Heart right ventricle (tissue), 16 donors: ENCODE measurements at regions not wholly inside any gene's neighbourhood (a gene's known extent, or its start where the extent isn't known, plus 50 kb on each side); places are given as distances from the start of the nearest gene placed in this dataset.

Experiments
- ATAC-seq, 8 donors: fragments of 200-7000 bp; cut with Tn5 transposase; one replicate each; pipeline ENCODE4 v1.9.1; 2020; ENCODE audit warnings: mild to moderate bottlenecking in 8 of 8, moderate library complexity in 8 of 8, moderate number of reproducible peaks in 1 of 8
- DNase-seq, 2 donors: peaks; one replicate each; pipeline ENCODE4 v3.0.0-alpha.2; 2020
- H3K27ac ChIP-seq, 10 donors: fragments of 200-600 bp; sonication (generic) in 2 of 10; one replicate each; pipeline versions ENCODE4 v1.5.0 to v1.8.0; 2020 to 2022; ENCODE audit warnings: mild to moderate bottlenecking in 3 of 10
- H3K27me3 ChIP-seq, 7 donors: fragments of 200-600 bp; one replicate each; pipeline ENCODE4 v1.8.0; 2021 to 2022; ENCODE audit warnings: mild to moderate bottlenecking in 2 of 7
- H3K36me3 ChIP-seq, 9 donors: fragments of 200-600 bp; sonication (generic) in 1 of 9; one replicate each; pipeline versions ENCODE4 v1.5.0 to v1.8.0; 2020 to 2022; ENCODE audit warnings: mild to moderate bottlenecking in 2 of 9
- H3K4me1 ChIP-seq, 9 donors: fragments of 200-600 bp; sonication (generic) in 1 of 9; one replicate each; pipeline versions ENCODE4 v1.5.0 to v1.8.0; 2020 to 2022; ENCODE audit warnings: mild to moderate bottlenecking in 4 of 9
- H3K4me3 ChIP-seq, 10 donors: fragments of 200-600 bp; sonication (generic) in 2 of 10; one replicate each; pipeline versions ENCODE4 v1.5.0 to v1.8.0; 2020 to 2022; ENCODE audit warnings: mild to moderate bottlenecking in 7 of 10, moderate library complexity in 2 of 10
- H3K9me3 ChIP-seq, 11 donors: fragments of 200-600 bp in 10 of 11; sonication (generic) in 2 of 11; one replicate each; pipeline versions ENCODE4 v1.5.0 to v1.8.0; 2013 to 2022; ENCODE audit warnings: mild to moderate bottlenecking in 2 of 11, control low read depth in 1 of 11, moderate library complexity in 1 of 11
- CTCF ChIP-seq, 9 donors: fragments of 200-600 bp; sonication (generic) in 2 of 9; IDR thresholded peaks; one replicate each; pipeline versions ENCODE4 v1.5.0 to v1.8.0; 2021 to 2022; ENCODE audit warnings: antibody characterized with exemption in 9 of 9, mild to moderate bottlenecking in 5 of 9, moderate library complexity in 1 of 9
- WGBS, 2 donors: extraction: QIAGEN DNeasy Blood & Tissue Kit; methylation state at CpG; one replicate each; pipeline ENCODE4 v1.1.7; 2013; ENCODE audit warnings: inconsistent platforms in 1 of 2; 5-methylcytosine and 5-hydroxymethylcytosine counted together
- intact Hi-C, 10 donors: fragments of 100-400 bp; cut with DNase I; formaldehyde crosslinking; loops; one replicate each; pipeline versions ENCODE4 v1.11.1 to v1.14.2; 2022
- donor health status: Arrhythmogenic right ventricular cardiomyopathy.
- donor health status: ischemic (EF 13 %, LVEDD 7.1; RV severe dilation, severe dysfunction).
- donor health status: healthy with polysubstance abuse.
- donor health status: DM: no; HTN: yes; CAD: no.
- donor health status: DM: no; HTN: no; CAD: no.
- donor health status: ischemic (EF 25% LVEDD 6.9; RV normal size, moderate dysfunction).
- donor health status: ischemic (EF 25% LVEDD 5.7; RV mildly dilated, moderate dysfunction).
- donor health status: healthy.
- donor health status: DM: yes; HTN: yes; CAD: no.
- donor health status: Ischemic cardiomyopathy.
- donor health status: ischemic (EF 35%, LVEDD 5.7; RV mildly dilated, moderate dysfunction).
- donor health status: nonischemic (EF 11% LVEDD 7.7; RV severe dilation, severe dysfunction).
- donor health status: DM: yes; HTN: yes; CAD: no.
- donor health status: PGD.
- donor health status: ischemic (EF 29% LVEDD 5.4; RV normal size, mild dysfunction).
- donor health status: nonischemic (EF 23%, LVEDD 6.1; RV moderate dilation, normal function).

GRCh38 chr2:221931251-221931991 is 359.3 kb upstream of the EPHA4 start:
- peaks cover 0 to 9% (median 0%) of the 10 kb centered on the region in 11 donors for H3K9me3 ChIP-seq
- H3K27ac ChIP-seq, result no peak overlapping the region
- 54 to 58% methylated on average over 6 of the region's 6 CpGs for WGBS, 2 donors
- no peak for DNase-seq
- ATAC-seq, result no peak
- intact Hi-C loops, result no loop called here
- H3K36me3 ChIP-seq, result no peaks in the 10 kb centered on the region
- H3K4me3 ChIP-seq, result no peak overlapping the region
- H3K27me3 ChIP-seq, result peaks cover 0 to 10% (median 0%) of the 10 kb centered on the region in 7 donors
- TF ChIP-seq CTCF (IDR thresholded peaks at IDR 0.05), result no peak
- H3K4me1 ChIP-seq, result no peaks in the 10 kb centered on the region

GRCh38 chr2:221929259-221929658 is 357.2 kb upstream of the EPHA4 start:
- intact Hi-C loops, result no loop called here
- WGBS, 2 donors, result 33 to 34% methylated on average over 1 of the region's 1 CpG
- ATAC-seq (no peak), DNase-seq (no peak)
- H3K4me1 ChIP-seq, result no peaks in the 10 kb centered on the region
- TF ChIP-seq CTCF (IDR thresholded peaks at IDR 0.05), result no peak
- H3K9me3 ChIP-seq, result peaks cover 0 to 9% (median 0%) of the 10 kb centered on the region in 11 donors
- H3K27me3 ChIP-seq, result peaks cover 0 to 10% (median 0%) of the 10 kb centered on the region in 7 donors
- H3K27ac ChIP-seq, result no peak overlapping the region
- no peaks in the 10 kb centered on the region for H3K36me3 ChIP-seq
- no peak overlapping the region for H3K4me3 ChIP-seq

- intact Hi-C loops, result no loop called here
- WGBS, 2 donors, result 76 to 80% methylated on average over 2 of the region's 2 CpGs
- Histone ChIP-seq H3K36me3 (no peaks in the 10 kb centered on the region), H3K27ac (no peak overlapping the region), H3K4me3 (no peak overlapping the region), H3K4me1 (no peaks in the 10 kb centered on the region), H3K9me3 (no peaks in the 10 kb centered on the region), H3K27me3 (peaks cover 0 to 14% (median 0%) of the 10 kb centered on the region in 7 donors)
- ATAC-seq, result no peak
- DNase-seq, result no peak
- TF ChIP-seq CTCF (IDR thresholded peaks at IDR 0.05), result no peak
Measured at GRCh38 chr2:221926327-221926726, 354.2 kb upstream of the EPHA4 start.

- H3K36me3 ChIP-seq, result no peaks in the 10 kb centered on the region
- H3K4me3 ChIP-seq, result no peak overlapping the region
Measured at GRCh38 chr2:221924576-221924975, 352.5 kb upstream of the EPHA4 start.

More at GRCh38 chr2:221924576-221924975, 352.5 kb upstream of the EPHA4 start:
- peaks cover 0 to 17% (median 0%) of the 10 kb centered on the region in 7 donors for H3K27me3 ChIP-seq
- no peaks in the 10 kb centered on the region for H3K4me1 ChIP-seq
- TF ChIP-seq CTCF (IDR thresholded peaks at IDR 0.05), result no peak
- no peaks in the 10 kb centered on the region for H3K9me3 ChIP-seq
- DNase-seq (no peak), ATAC-seq (no peak)
- H3K27ac ChIP-seq, result no peak overlapping the region
- intact Hi-C loops, result no loop called here
